HCT116 (cell line): ENCODE measurements at regions not wholly inside any gene's neighbourhood (a gene's known extent, or its start where the extent isn't known, plus 50 kb on each side); places are given as distances from the start of the nearest gene placed in this dataset.

Source experiments
- ATAC-seq: fragments of 200-7000 bp; cut with Tn5 transposase; 2 replicates; pipeline ENCODE4 v1.9.1; 2020; ENCODE audit warnings: mild to moderate bottlenecking, moderate library complexity
- BruUV-seq: library from RNA; stranded (reverse); fragments of 400-500 nt; replicated peaks from 2 replicates; lab custom pipeline; 2021; lab: Mats Ljungman, UMichigan
- CTCF ChIA-PET: fragments of 300-600 bp; sonication (Branson Sonifier 250); formaldehyde crosslinking; loops from one replicate; lab custom pipeline; 2021; ENCODE audit warnings: antibody characterized with exemption; lab: Charles Lee
- POLR2A ChIA-PET: fragments of 300-600, 350-600 bp; sonication (Branson Sonifier 250); formaldehyde crosslinking; loops from one replicate; lab custom pipeline; 2021; ENCODE audit warnings: antibody characterized with exemption; lab: Charles Lee
- RAD21 ChIA-PET, 2 experiments: fragments of 300-600 bp; sonication (Branson Sonifier 250); formaldehyde crosslinking; loops; one replicate each; lab custom pipeline; 2023; ENCODE audit warnings: low total read pairs in 2 of 2; ENCODE audit not compliant: uncharacterized antibody in 2 of 2, unreplicated experiment in 2 of 2, low non-redundant PET in 1 of 2; lab: Charles Lee
- DNase-seq: peaks from one replicate; pipeline ENCODE4 v3.0.0-alpha.2; 2010; ENCODE audit warnings: low read depth, low spot score
- H2AFZ ChIP-seq: fragments of 200-600 bp; shearing (Covaris generic), sonication (generic); 2 replicates; pipeline ENCODE4 v1.6.1; 2017; ENCODE audit warnings: low read depth, mixed run types, mixed read lengths, antibody characterized with exemption, low read length; ENCODE audit not compliant: poor library complexity, severe bottlenecking
- H3K27ac ChIP-seq: 2 replicates; pipeline ENCODE4 v1.5.1; 2012; ENCODE audit warnings: low read depth, low read length
- H3K27me3 ChIP-seq: fragments of 200-600 bp; sonication (generic); 2 replicates; pipeline ENCODE4 v1.6.1; 2016; ENCODE audit warnings: mixed run types, low read length, mixed read lengths; ENCODE audit not compliant: insufficient read depth
- H3K36me3 ChIP-seq, 2 experiments: fragments of 200-500 bp in 1 of 2; fragments of 200-600 bp in 1 of 2; sonication (Bioruptor generic) in 1 of 2; sonication (generic) in 1 of 2; 2 replicates each; pipeline versions ENCODE4 v1.5.1 to v1.6.1; 2014 to 2016; ENCODE audit warnings: low read length in 2 of 2, inconsistent platforms in 1 of 2, mixed read lengths in 1 of 2, mixed run types in 1 of 2; ENCODE audit not compliant: insufficient read depth in 2 of 2, control insufficient read depth in 1 of 2
- H3K4me1 ChIP-seq, 2 experiments: fragments of 200-600 bp in 1 of 2; sonication (generic) in 1 of 2; 2 replicates each; pipeline versions ENCODE4 v1.5.1 to v1.6.1; 2012 to 2017; ENCODE audit warnings: low read length in 2 of 2, inconsistent platforms in 1 of 2, mild to moderate bottlenecking in 1 of 2, mixed read lengths in 1 of 2, mixed run types in 1 of 2, moderate library complexity in 1 of 2; ENCODE audit not compliant: insufficient read depth in 2 of 2, control insufficient read depth in 1 of 2
- H3K4me2 ChIP-seq: fragments of 200-600 bp; sonication (generic); 2 replicates; pipeline ENCODE4 v1.6.1; 2017; ENCODE audit warnings: mixed run types, low read length, mixed read lengths
- H3K4me3 ChIP-seq, 2 experiments: fragments of 200-600 bp in 1 of 2; sonication (generic) in 1 of 2; replicated peaks in 1 of 2; 2 replicates each; pipeline ENCODE4 v1.5.1; 2011 to 2016; ENCODE audit warnings: low read length in 2 of 2, control low read depth in 1 of 2, low read depth in 1 of 2, mild to moderate bottlenecking in 1 of 2, mixed read lengths in 1 of 2, mixed run types in 1 of 2
- H3K79me2 ChIP-seq: fragments of 200-600 bp; sonication (generic); 2 replicates; pipeline ENCODE4 v1.6.1; 2017; ENCODE audit warnings: mild to moderate bottlenecking, mixed run types, low read length, moderate library complexity, mixed read lengths; ENCODE audit not compliant: insufficient read depth
- H3K9ac ChIP-seq: fragments of 200-600 bp; sonication (generic); 2 replicates; pipeline ENCODE4 v1.6.1; 2016; ENCODE audit warnings: low read length, mixed read lengths
- H3K9me2 ChIP-seq: fragments of 200-600 bp; sonication (generic), shearing (Covaris generic); 2 replicates; pipeline ENCODE4 v1.6.1; 2017; ENCODE audit warnings: mixed run types, mild to moderate bottlenecking, moderate library complexity; ENCODE audit not compliant: insufficient read depth
- H3K9me3 ChIP-seq, 2 experiments: fragments of 200-500 bp in 1 of 2; fragments of 200-600 bp in 1 of 2; sonication (Bioruptor generic) in 1 of 2; sonication (generic) in 1 of 2; 2 replicates each; pipeline ENCODE4 v1.6.1; 2014 to 2017; ENCODE audit warnings: low read length in 2 of 2, mixed read lengths in 2 of 2, inconsistent platforms in 1 of 2, low read depth in 1 of 2, mild to moderate bottlenecking in 1 of 2, mixed run types in 1 of 2, moderate library complexity in 1 of 2; ENCODE audit not compliant: control insufficient read depth in 1 of 2, insufficient read depth in 1 of 2
- H4K20me1 ChIP-seq: fragments of 200-600 bp; sonication (generic), shearing (Covaris generic); 2 replicates; pipeline ENCODE4 v1.6.1; 2017; ENCODE audit warnings: mixed run types, mild to moderate bottlenecking, moderate library complexity; ENCODE audit not compliant: insufficient read depth
- CBX3 ChIP-seq: IDR thresholded peaks from 2 replicates; pipeline ENCODE4 v1.6.1; 2012; ENCODE audit warnings: low read depth
- EGR1 ChIP-seq: IDR thresholded peaks from 2 replicates; pipeline ENCODE4 v1.6.1; 2012; ENCODE audit warnings: low read depth
- ELF1 ChIP-seq: IDR thresholded peaks from 2 replicates; pipeline ENCODE4 v1.6.1; 2012; ENCODE audit warnings: low read depth, borderline replicate concordance
- POLR2AphosphoS5 ChIP-seq: IDR thresholded peaks from 2 replicates; pipeline ENCODE4 v1.6.1; 2011; ENCODE audit warnings: mild to moderate bottlenecking, low read depth, low read length, moderate library complexity
- SP1 ChIP-seq: IDR thresholded peaks from 2 replicates; pipeline ENCODE4 v1.6.1; 2012; ENCODE audit warnings: low read depth
- SRF ChIP-seq: IDR thresholded peaks from 2 replicates; pipeline ENCODE4 v1.6.1; 2012; ENCODE audit warnings: low read depth
- YY1 ChIP-seq: IDR thresholded peaks from 2 replicates; pipeline ENCODE4 v1.6.1; 2011; ENCODE audit warnings: low read length, low read depth, moderate library complexity, mild to moderate bottlenecking; ENCODE audit not compliant: insufficient replicate concordance; ENCODE audit errors: extremely low read depth
- ZFX ChIP-seq: fragments of 450-650 bp; IDR thresholded peaks from 2 replicates; pipeline ENCODE4 v1.6.1; 2017
- ZNF274 ChIP-seq: fragments of 200-500 bp; sonication (Bioruptor generic); IDR thresholded peaks from 2 replicates; pipeline ENCODE4 v1.6.1; 2014; ENCODE audit warnings: mild to moderate bottlenecking, low read depth, low read length, inconsistent platforms
- intact Hi-C: fragments of 100-400 bp; cut with micrococcal nuclease; formaldehyde crosslinking; loops from 2 replicates; pipeline ENCODE4 v1.10.0; 2022
- TF ChIP-seq, protein P1 (sequence below): IDR thresholded peaks from 2 replicates; pipeline ENCODE4 v1.6.1; 2012
- TF ChIP-seq, protein P2 (sequence below): IDR thresholded peaks from 2 replicates; pipeline ENCODE4 v1.6.1; 2011; ENCODE audit warnings: mild to moderate bottlenecking, low read length, moderate library complexity; ENCODE audit not compliant: insufficient replicate concordance; ENCODE audit errors: extremely low read depth
- TF ChIP-seq, protein P3 (sequence below): IDR thresholded peaks from 2 replicates; pipeline ENCODE4 v1.6.1; 2012; ENCODE audit warnings: low read depth

DNA sequence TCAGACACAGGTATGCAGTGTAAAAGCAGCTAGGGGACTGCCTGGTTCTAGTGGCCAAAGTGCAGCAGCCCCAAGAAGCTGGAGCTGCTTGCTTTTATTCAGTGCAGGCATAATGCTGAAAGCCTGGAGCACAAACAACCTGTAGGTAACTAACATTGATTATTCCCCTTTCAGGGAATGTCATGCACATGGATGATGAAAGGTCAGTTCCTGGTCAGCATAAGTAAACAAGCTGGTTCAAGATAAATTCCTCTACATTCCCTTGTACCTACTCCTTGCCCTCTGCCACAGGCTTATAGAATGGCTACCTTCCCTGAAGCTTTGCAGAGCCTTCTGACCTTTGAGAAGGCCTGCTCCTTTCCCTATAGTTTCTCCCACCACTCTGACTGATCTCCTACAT, 1318.5 kb upstream of the ADGRL3 start:
- ChIA-PET RAD21 (no interaction called here), CTCF (no interaction called here), POLR2A (no interaction called here)
- intact Hi-C loops: no loop called here
- Histone ChIP-seq H4K20me1 (no peaks in the 10 kb centered on the region), H3K9me2 (no peaks in the 10 kb centered on the region), H3K79me2 (no peaks in the 10 kb centered on the region), H3K4me3 (no peak overlapping the region), H3K27me3 (no peaks in the 10 kb centered on the region), H3K4me1 (no peaks in the 10 kb centered on the region), H3K9ac (no peak overlapping the region), H3K27ac (no peak overlapping the region), H3K36me3 (no peaks in the 10 kb centered on the region), H3K9me3 (peaks cover 10% of the 10 kb centered on the region in 2 experiments), H3K4me2 (no peak overlapping the region), H2AFZ (no peak overlapping the region)
- TF ChIP-seq POLR2AphosphoS5: no peak
- no peak for TF ChIP-seq YY1
- TF ChIP-seq SRF: no peak
- TF ChIP-seq, protein P1, sequence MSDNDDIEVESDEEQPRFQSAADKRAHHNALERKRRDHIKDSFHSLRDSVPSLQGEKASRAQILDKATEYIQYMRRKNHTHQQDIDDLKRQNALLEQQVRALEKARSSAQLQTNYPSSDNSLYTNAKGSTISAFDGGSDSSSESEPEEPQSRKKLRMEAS: no peak
- TF ChIP-seq ZFX: no peak
- TF ChIP-seq, protein P2, sequence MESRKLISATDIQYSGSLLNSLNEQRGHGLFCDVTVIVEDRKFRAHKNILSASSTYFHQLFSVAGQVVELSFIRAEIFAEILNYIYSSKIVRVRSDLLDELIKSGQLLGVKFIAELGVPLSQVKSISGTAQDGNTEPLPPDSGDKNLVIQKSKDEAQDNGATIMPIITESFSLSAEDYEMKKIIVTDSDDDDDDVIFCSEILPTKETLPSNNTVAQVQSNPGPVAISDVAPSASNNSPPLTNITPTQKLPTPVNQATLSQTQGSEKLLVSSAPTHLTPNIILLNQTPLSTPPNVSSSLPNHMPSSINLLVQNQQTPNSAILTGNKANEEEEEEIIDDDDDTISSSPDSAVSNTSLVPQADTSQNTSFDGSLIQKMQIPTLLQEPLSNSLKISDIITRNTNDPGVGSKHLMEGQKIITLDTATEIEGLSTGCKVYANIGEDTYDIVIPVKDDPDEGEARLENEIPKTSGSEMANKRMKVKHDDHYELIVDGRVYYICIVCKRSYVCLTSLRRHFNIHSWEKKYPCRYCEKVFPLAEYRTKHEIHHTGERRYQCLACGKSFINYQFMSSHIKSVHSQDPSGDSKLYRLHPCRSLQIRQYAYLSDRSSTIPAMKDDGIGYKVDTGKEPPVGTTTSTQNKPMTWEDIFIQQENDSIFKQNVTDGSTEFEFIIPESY: no peak
- no peak for TF ChIP-seq ELF1
- no peak for TF ChIP-seq CBX3
- BruUV-seq: no TSS peak
- DNase-seq: no peak
- no peak for ATAC-seq

DNA sequence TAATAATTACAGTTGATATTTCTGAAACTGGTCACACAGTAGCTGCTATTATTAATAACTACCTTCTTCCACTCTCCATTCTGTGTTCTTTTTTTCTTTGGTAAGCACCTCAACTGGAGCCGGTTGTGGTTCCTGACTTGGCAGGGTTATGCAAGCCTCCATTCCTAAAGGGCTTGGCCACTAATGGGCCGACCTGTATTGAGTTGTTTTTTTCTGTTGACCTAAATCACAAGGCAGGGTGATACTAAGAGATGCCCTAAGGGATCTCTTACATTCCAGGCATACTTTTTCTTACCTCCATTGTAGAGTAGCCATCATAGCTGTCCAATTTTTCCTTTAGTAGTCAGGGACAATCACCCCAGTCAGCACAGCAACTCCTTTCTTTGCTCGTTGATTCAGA, 1295.8 kb upstream of the ADGRL3 start:
- H3K27ac ChIP-seq: no peak overlapping the region
- no peaks in the 10 kb centered on the region for H3K9me2 ChIP-seq
- ChIA-PET RAD21 (no interaction called here), CTCF (no interaction called here)
- H3K9me3 ChIP-seq: peaks cover 0 to 19% of the 10 kb centered on the region in 2 experiments; a peak in 2 of 4 replicates
- no peaks in the 10 kb centered on the region for H3K36me3 ChIP-seq
- no peak overlapping the region for H3K9ac ChIP-seq
- no peaks in the 10 kb centered on the region for H4K20me1 ChIP-seq
- no peak overlapping the region for H3K4me2 ChIP-seq
- no peak overlapping the region for H2AFZ ChIP-seq
- no TSS peak for BruUV-seq
- no peak for ATAC-seq
- H3K4me3 ChIP-seq: no peak overlapping the region
- DNase-seq: no peak
- H3K27me3 ChIP-seq: no peaks in the 10 kb centered on the region
- H3K79me2 ChIP-seq: no peaks in the 10 kb centered on the region
- no peaks in the 10 kb centered on the region for H3K4me1 ChIP-seq
- TF ChIP-seq EGR1 (no peak), SP1 (no peak), ZNF274 (no peak)
- TF ChIP-seq, protein P3, sequence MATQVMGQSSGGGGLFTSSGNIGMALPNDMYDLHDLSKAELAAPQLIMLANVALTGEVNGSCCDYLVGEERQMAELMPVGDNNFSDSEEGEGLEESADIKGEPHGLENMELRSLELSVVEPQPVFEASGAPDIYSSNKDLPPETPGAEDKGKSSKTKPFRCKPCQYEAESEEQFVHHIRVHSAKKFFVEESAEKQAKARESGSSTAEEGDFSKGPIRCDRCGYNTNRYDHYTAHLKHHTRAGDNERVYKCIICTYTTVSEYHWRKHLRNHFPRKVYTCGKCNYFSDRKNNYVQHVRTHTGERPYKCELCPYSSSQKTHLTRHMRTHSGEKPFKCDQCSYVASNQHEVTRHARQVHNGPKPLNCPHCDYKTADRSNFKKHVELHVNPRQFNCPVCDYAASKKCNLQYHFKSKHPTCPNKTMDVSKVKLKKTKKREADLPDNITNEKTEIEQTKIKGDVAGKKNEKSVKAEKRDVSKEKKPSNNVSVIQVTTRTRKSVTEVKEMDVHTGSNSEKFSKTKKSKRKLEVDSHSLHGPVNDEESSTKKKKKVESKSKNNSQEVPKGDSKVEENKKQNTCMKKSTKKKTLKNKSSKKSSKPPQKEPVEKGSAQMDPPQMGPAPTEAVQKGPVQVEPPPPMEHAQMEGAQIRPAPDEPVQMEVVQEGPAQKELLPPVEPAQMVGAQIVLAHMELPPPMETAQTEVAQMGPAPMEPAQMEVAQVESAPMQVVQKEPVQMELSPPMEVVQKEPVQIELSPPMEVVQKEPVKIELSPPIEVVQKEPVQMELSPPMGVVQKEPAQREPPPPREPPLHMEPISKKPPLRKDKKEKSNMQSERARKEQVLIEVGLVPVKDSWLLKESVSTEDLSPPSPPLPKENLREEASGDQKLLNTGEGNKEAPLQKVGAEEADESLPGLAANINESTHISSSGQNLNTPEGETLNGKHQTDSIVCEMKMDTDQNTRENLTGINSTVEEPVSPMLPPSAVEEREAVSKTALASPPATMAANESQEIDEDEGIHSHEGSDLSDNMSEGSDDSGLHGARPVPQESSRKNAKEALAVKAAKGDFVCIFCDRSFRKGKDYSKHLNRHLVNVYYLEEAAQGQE: no peak
- TF ChIP-seq, all 23 proteins: peak for 0
- intact Hi-C loops: no loop called here
- POLR2A ChIA-PET: no interaction called here
